ENCODE measurements at regions not wholly inside any gene's neighbourhood (a gene's known extent, or its start where the extent isn't known, plus 50 kb on each side); places are given as distances from the start of the nearest gene placed in this dataset.

DNA sequence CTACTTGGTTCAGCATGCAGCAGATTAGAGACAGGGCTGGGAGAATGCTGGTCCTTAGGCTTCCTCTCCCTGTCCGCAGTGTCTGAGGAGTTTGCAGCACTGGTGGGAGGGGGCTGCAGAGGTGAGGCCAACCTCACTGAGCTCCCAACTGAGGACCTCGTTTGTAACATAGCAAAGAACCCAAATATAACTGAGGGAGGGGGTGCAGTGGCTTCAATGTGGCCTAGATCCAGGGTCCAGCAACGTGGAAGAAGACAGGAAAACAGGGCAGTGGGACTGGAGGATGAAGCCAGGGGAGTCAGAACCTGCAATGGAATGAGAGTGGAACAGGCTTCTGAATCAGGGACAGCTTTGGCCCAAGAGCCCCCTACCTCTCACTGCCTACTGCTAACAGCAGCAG is 84.3 kb upstream of the MAFB start:
- Histone ChIP-seq H3K36me3 (no peaks in the 10 kb centered on the region), H3K9me3 (no peaks in the 10 kb centered on the region), H3K27ac (no peak overlapping the region), H3K4me3 (no peak overlapping the region), H3K4me1 (peaks cover 0 to 45% (median 4%) of the 10 kb centered on the region in 6 donors), H3K27me3 (replicated peaks in 1 of 7) (peaks cover 0 to 70% (median 7%) of the 10 kb centered on the region in 7 donors)
- DNase-seq: no peak
- TF ChIP-seq, protein P1, sequence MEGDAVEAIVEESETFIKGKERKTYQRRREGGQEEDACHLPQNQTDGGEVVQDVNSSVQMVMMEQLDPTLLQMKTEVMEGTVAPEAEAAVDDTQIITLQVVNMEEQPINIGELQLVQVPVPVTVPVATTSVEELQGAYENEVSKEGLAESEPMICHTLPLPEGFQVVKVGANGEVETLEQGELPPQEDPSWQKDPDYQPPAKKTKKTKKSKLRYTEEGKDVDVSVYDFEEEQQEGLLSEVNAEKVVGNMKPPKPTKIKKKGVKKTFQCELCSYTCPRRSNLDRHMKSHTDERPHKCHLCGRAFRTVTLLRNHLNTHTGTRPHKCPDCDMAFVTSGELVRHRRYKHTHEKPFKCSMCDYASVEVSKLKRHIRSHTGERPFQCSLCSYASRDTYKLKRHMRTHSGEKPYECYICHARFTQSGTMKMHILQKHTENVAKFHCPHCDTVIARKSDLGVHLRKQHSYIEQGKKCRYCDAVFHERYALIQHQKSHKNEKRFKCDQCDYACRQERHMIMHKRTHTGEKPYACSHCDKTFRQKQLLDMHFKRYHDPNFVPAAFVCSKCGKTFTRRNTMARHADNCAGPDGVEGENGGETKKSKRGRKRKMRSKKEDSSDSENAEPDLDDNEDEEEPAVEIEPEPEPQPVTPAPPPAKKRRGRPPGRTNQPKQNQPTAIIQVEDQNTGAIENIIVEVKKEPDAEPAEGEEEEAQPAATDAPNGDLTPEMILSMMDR (IDR thresholded peaks at IDR 0.05 in 8 of 11, conservative IDR thresholded peaks at IDR 0.05 in 3 of 11): no peak
- TF ChIP-seq POLR2AphosphoS5 (IDR thresholded peaks at IDR 0.05): no peak
- intact Hi-C loops (cut with DNase I; ENCODE audit: low total_unique reads): no loop called here
- 50 to 84% (median 66%) methylated on average over 3 of the region's 3 CpGs for WGBS, 5 donors

DNA sequence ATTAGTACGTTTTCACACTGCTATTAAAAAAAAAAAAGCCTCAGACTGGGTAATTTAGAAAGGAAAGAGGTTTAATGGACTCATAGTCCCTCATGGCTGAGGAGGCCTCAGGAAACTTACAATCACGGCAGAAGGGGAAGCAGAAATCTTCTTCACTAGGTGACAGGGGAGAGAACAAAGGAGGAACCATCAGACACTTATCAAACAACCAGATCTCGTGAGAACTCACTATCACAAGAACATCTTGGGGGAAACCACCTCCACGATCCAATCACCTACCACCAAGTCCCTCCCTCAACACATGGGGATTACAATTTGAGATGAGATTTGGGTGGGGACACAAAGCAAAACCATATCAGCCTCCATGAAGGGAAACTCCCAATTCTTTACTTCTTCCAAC is 85.2 kb upstream of the MAFB start:
- no peak for DNase-seq
- H3K27ac ChIP-seq: no peak overlapping the region
- TF ChIP-seq POLR2AphosphoS5 (IDR thresholded peaks at IDR 0.05) (no peak), POLR2A (IDR thresholded peaks at IDR 0.05) (no peak)
- TF ChIP-seq, protein P1 (IDR thresholded peaks at IDR 0.05 in 8 of 11, conservative IDR thresholded peaks at IDR 0.05 in 3 of 11): no peak
- intact Hi-C loops (cut with DNase I; ENCODE audit: low total_unique reads): no loop called here
- WGBS, 5 donors: 41 to 54% (median 50%) methylated on average over 4 of the region's 4 CpGs
- peaks cover 0 to 63% (median 1%) of the 10 kb centered on the region in 7 donors for H3K27me3 ChIP-seq (replicated peaks in 1 of 7)
- peaks cover 0 to 54% (median 10%) of the 10 kb centered on the region in 6 donors for H3K4me1 ChIP-seq
- no peaks in the 10 kb centered on the region for H3K9me3 ChIP-seq
- no peaks in the 10 kb centered on the region for H3K36me3 ChIP-seq
- no peak overlapping the region for H3K4me3 ChIP-seq

DNA sequence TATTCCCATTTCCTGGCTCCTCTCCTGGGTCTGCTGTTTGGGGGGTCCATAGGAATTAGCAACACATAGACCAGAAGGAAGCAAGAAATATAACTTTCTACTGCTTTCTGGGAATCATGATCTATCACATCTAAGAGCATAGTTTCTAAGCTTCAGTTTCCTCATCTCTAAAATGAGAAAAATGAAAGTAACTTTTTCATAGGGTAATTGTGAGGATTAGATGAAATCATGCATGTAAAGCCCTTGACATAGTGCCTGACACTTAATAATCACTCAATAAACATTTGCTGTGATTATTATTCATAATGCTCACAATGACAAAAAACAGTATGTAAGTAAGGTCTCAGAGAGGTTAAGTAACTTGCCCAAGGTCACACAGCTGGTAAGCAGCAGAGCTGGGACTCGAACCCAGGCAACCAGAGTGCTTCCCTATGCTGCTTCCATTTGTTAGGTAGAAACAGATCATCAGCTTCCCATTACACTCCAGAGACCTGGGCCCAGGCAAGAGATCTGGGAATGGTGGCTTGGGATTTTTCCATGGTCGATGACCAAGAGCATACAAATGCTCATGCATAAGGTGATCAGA is 86.6 kb upstream of the MAFB start:
- no peak for DNase-seq
- Histone ChIP-seq H3K9me3 (no peaks in the 10 kb centered on the region), H3K27ac (no peak overlapping the region), H3K4me1 (peaks cover 0 to 54% (median 9%) of the 10 kb centered on the region in 6 donors), H3K36me3 (no peaks in the 10 kb centered on the region), H3K27me3 (replicated peaks in 1 of 7) (peaks cover 0 to 61% (median 0%) of the 10 kb centered on the region in 7 donors), H3K4me3 (no peak overlapping the region)
- intact Hi-C loops (cut with DNase I; ENCODE audit: low total_unique reads): no loop called here
- TF ChIP-seq, protein P1 (IDR thresholded peaks at IDR 0.05 in 8 of 11, conservative IDR thresholded peaks at IDR 0.05 in 3 of 11): no peak
- TF ChIP-seq POLR2A (IDR thresholded peaks at IDR 0.05) (no peak), POLR2AphosphoS5 (IDR thresholded peaks at IDR 0.05) (no peak)
- 70 to 83% (median 83%) methylated on average over 2 of the region's 2 CpGs for WGBS, 5 donors

DNA sequence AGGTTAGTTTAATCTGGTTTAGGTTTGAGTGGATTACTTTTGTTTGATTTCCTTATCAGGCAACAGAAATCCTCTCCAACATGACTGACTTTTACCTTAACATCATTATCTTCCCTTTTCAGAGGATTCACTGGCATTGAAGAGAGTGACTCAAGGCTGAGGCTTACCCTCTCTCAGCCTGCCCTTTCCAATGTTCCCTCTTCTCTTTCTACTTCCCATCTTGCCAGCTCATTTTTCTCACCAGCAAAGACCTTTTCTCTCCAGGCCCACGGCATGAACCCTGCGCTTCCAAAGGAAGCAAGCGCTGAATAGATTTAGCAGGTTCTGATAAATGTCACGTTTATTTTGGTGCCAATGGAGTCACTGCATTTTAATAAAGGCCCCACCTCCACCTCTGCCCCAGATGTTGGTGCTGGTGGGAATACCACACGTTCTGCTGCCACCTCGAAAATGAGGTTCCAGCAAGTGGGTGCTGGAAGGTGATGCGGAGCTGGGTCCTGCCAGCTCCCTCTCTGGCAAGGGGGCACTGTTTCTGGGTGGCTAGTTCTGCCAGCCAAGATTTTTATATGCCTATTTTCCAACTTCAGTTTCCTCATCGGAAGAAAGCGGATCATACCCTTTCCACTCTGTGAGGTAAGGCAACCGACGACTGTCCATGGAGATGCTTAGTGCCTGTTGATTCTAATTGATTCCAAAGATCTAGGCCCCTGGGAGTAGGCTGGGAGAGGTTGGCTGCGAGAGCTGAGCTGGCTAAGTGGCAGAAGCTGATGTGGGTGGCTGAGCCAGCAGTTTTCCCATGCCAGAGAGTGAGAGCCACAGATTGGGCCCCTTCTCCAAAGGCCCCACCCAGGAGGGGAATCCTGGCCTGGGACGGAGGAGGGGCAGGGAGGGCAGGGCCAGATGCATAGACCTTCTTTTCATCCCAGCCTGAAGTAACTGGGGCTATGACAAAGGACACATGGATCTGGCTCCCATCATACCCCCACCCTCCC is 87.7 kb upstream of the MAFB start:
- intact Hi-C loops (cut with DNase I; ENCODE audit: low total_unique reads): no loop called here
- WGBS, 5 donors: 80 to 86% (median 84%) methylated on average over 13 of the region's 13 CpGs
- H3K27ac ChIP-seq: no peak overlapping the region
- no peaks in the 10 kb centered on the region for H3K9me3 ChIP-seq
- H3K4me1 ChIP-seq: peaks cover 0 to 56% (median 10%) of the 10 kb centered on the region in 6 donors
- no peak for DNase-seq
- TF ChIP-seq POLR2A (IDR thresholded peaks at IDR 0.05) (no peak), POLR2AphosphoS5 (IDR thresholded peaks at IDR 0.05) (no peak)
- TF ChIP-seq, protein P1 (IDR thresholded peaks at IDR 0.05 in 8 of 11, conservative IDR thresholded peaks at IDR 0.05 in 3 of 11): no peak
- no peaks in the 10 kb centered on the region for H3K36me3 ChIP-seq
- H3K4me3 ChIP-seq: no peak overlapping the region
- H3K27me3 ChIP-seq (replicated peaks in 1 of 7): peaks cover 0 to 50% (median 0%) of the 10 kb centered on the region in 7 donors

All from spleen (tissue), 11 donors.